CD4-positive, alpha-beta T cell treated with Interleukin-17A for 4 hours (primary cell): ENCODE measurements at regions not wholly inside any gene's neighbourhood (a gene's known extent, or its start where the extent isn't known, plus 50 kb on each side); places are given as distances from the start of the nearest gene placed in this dataset.
A peak's percentile ranks its signal among the peaks of the same experiment; 100 is the strongest.

Experiments used
- DNase-seq: peaks from one replicate; pipeline ENCODE4 v3.0.0-alpha.2; 2020; ENCODE audit warnings: mixed read lengths

GRCh38 chr14:100399052-100399849 is 76.1 kb downstream of the SLC25A47 start:
- DNase-seq: no peak

- DNase-seq: no peak
Measured at GRCh38 chr14:100400115-100400514, 77.0 kb downstream of the SLC25A47 start.

GRCh38 chr14:100401031-100401692 is 78.0 kb downstream of the SLC25A47 start:
- DNase-seq: no peak

- DNase-seq: no peak
Measured at GRCh38 chr14:100401792-100402191, 78.7 kb downstream of the SLC25A47 start.

- DNase-seq: no peak
Measured at GRCh38 chr14:100402631-100403030, 79.5 kb downstream of the SLC25A47 start.

- DNase-seq: no peak
Measured at GRCh38 chr14:100403105-100403504, 80.0 kb downstream of the SLC25A47 start.

GRCh38 chr14:100403802-100404365 is 80.7 kb downstream of the SLC25A47 start:
- DNase-seq: no peak

GRCh38 chr14:100404419-100404818 is 81.3 kb downstream of the SLC25A47 start:
- DNase-seq: no peak

GRCh38 chr14:100405760-100406455 is 82.8 kb downstream of the SLC25A47 start:
- no peak for DNase-seq

GRCh38 chr14:100406505-100407131 is 83.5 kb downstream of the SLC25A47 start:
- DNase-seq: peak; percentile 39

GRCh38 chr14:100407376-100408102 is 84.4 kb downstream of the SLC25A47 start:
- no peak for DNase-seq

GRCh38 chr14:100408350-100409002 is 85.3 kb downstream of the SLC25A47 start:
- DNase-seq: peak; percentile 9

- DNase-seq: no peak
Measured at GRCh38 chr14:100409003-100409360, 85.8 kb downstream of the SLC25A47 start.

GRCh38 chr14:100409651-100410050 is 86.5 kb downstream of the SLC25A47 start:
- no peak for DNase-seq

GRCh38 chr14:100410056-100410565 is 87.0 kb downstream of the SLC25A47 start:
- no peak for DNase-seq

GRCh38 chr14:100413699-100414098 is 90.6 kb downstream of the SLC25A47 start:
- DNase-seq: no peak

- DNase-seq: no peak
Measured at GRCh38 chr14:100415226-100415625, 92.1 kb downstream of the SLC25A47 start.

- no peak for DNase-seq
Measured at GRCh38 chr14:100416081-100416680, 93.0 kb downstream of the SLC25A47 start.

- DNase-seq: no peak
Measured at GRCh38 chr14:100416921-100417860, 94.1 kb downstream of the SLC25A47 start.

- DNase-seq: no peak
Measured at GRCh38 chr14:100419856-100420255, 96.7 kb downstream of the SLC25A47 start.
